Glomerular visceral epithelial cell (primary cell): ENCODE measurements at regions not wholly inside any gene's neighbourhood (a gene's known extent, or its start where the extent isn't known, plus 50 kb on each side); places are given as distances from the start of the nearest gene placed in this dataset.
"Not testable (repeated sequence)": the region's sequence is repeated elsewhere in the genome, so short reads cannot be mapped to it uniquely, and the experiment has no call there.

Experiments
- DNase-seq: peaks from one replicate; pipeline ENCODE4 v3.0.0-alpha.2; 2016; ENCODE audit errors: extremely low spot score

GRCh38 chr1:83386946-83387345 is 612.0 kb downstream of the TTLL7 start:
- DNase-seq: not testable (repeated sequence)

GRCh38 chr1:83383107-83383506 is 615.8 kb downstream of the TTLL7 start:
- not testable (repeated sequence) for DNase-seq

- not testable (repeated sequence) for DNase-seq
Measured at GRCh38 chr1:83373018-83373417, 625.9 kb downstream of the TTLL7 start.

- not testable (repeated sequence) for DNase-seq
Measured at GRCh38 chr1:83369853-83370252, 629.1 kb downstream of the TTLL7 start.

GRCh38 chr1:83365320-83365719 is 633.6 kb downstream of the TTLL7 start:
- not testable (repeated sequence) for DNase-seq

- not testable (repeated sequence) for DNase-seq
Measured at GRCh38 chr1:83345375-83345774, 653.6 kb downstream of the TTLL7 start.

DNA sequence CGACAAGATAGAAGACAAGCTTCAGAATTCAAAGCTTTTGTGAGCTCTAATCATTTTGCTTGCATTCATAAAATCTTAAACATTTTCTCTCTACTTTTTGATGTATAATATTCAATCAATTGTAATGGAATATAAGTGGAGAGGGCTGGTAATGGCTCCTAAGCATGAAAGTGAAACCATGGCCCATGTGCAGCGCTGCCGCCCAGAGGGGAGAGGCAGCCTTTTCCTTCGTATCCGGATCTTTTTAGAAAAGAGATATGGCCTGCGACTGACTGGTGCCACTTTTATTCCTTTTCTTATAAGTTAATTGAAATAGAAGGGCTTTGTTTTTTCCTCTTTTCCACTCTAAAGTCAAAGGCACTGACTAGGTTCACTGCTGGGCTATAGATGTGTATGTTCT is 655.2 kb downstream of the TTLL7 start:
- DNase-seq: not testable (repeated sequence)

DNA sequence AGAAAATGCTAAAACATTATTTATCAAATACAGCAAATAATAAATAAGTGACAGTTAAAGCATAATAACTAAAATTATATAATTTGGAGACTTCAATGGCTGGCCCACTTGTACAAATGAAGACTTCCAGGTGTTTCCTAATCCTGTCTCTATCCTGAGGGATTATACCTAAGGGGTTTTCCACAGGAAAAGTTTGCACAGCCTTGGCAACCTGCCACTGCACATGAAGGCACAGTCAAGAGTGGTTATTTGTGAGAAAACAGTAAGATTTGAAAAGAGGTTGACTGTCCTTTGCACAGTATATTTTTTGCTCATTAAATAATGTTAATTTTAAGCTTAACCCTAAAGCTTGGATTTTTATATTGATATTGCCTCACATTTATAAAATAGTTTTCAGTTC is 655.9 kb downstream of the TTLL7 start:
- DNase-seq: not testable (repeated sequence)

- not testable (repeated sequence) for DNase-seq
Measured at GRCh38 chr1:83332308-83332707, 666.6 kb downstream of the TTLL7 start.

DNA sequence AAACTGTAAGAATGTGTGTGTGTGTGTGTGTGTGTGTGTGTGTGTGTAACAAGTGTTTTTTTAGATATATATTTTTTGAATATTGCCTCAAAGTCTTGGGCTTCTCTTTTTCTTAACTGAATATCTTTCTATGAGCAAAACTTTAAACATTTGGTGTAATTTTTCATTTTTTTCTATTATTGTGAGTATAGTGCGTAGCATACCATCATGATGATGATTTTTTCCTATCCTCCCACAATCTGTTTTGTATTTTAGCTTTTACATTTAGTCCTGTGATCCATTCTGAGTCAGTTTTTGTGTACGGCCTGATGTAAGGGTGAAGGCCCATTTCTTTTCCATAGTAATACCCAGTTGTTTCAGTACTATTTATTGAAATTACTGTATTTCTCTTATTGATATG is 680.6 kb downstream of the TTLL7 start:
- DNase-seq: no peak

- not testable (repeated sequence) for DNase-seq
Measured at GRCh38 chr1:83315446-83315845, 683.5 kb downstream of the TTLL7 start.

- not testable (repeated sequence) for DNase-seq
Measured at GRCh38 chr1:83310161-83310560, 688.8 kb downstream of the TTLL7 start.

- DNase-seq: not testable (repeated sequence)
Measured at GRCh38 chr1:83309035-83309434, 689.9 kb downstream of the TTLL7 start.

- not testable (repeated sequence) for DNase-seq
Measured at GRCh38 chr1:83306811-83307210, 692.1 kb downstream of the TTLL7 start.

GRCh38 chr1:83295594-83295993 is 703.3 kb downstream of the TTLL7 start:
- not testable (repeated sequence) for DNase-seq

DNA sequence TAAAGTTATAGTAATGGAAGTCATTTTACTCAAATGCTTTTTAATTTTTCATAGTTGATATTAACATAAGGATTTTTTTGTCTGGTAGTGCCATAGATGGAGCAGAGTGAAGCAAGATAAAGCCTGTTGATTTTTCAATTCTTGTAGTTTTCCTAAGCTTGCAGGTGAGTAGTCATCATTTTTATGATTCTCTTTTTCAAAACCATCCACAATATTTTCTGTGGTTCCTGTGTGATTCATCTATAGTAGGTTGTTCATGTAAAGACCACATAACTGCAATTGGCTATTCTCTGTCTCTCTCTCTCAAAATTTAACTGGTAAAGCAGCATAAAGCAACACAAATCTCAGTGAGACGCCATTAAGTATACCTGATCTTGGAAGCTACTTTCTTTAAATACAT is 711.5 kb downstream of the TTLL7 start:
- not testable (repeated sequence) for DNase-seq

DNA sequence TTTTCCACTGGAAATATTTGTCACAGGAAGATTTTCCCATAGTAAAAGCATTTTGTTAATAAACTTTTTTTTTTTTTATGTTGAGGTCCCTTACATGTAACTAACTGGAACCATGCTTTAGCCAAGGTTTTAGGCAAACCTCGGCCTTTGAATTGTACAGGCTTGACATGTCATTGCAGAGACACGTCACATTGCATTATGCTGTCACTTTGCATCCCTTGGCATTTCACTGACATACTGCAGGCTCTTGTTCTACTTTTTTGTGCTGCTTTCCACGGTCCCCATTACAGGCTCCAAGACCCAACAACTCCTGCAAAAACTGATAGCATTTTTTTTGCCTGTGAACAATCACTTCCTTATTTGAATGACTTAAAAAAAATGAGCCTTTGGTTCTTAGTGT is 724.3 kb downstream of the TTLL7 start:
- DNase-seq: not testable (repeated sequence)

- DNase-seq: not testable (repeated sequence)
Measured at GRCh38 chr1:83272484-83272883, 726.4 kb downstream of the TTLL7 start.

GRCh38 chr1:83271834-83272233 is 727.1 kb downstream of the TTLL7 start:
- not testable (repeated sequence) for DNase-seq

GRCh38 chr1:83270801-83271200 is 728.1 kb downstream of the TTLL7 start:
- DNase-seq: not testable (repeated sequence)

GRCh38 chr1:83263808-83264207 is 735.1 kb downstream of the TTLL7 start:
- DNase-seq: not testable (repeated sequence)

DNA sequence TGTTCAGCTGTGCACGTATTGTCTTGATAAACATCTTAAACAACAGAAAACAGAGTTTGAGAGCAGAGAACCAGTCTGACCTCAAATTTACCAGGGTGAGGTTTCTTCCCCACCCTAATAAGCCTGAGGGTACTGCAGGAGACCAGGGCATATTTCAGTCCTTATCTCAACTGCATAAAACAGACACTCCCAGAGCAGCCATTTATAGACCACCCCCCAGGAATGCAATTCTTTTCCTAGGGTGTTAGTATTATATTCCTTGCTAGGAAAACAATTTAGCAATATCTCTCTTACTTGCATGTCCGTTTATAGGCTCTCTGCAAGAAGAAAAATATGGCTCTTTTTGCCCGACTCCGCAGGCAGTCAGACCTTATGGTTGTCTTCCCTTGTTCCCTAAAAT is 747.2 kb downstream of the TTLL7 start:
- not testable (repeated sequence) for DNase-seq

DNA sequence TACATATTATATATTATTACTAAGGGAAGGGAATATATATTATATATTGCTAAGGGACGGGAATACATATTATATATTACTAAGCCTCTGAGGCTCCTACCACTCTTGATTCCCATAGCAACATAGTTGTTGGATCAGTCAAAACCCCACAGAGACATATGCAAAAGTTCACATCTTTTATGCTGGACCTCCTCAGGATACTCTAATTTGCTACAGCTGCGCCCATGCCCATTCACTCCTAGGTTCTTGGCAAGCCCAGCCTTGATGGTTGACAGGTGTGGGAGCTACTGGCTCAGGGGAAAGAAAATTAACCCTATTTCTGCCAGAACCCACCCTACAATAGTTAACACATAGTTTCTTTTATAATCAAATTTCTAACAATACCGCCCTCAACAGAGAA is 752.2 kb downstream of the TTLL7 start:
- DNase-seq: not testable (repeated sequence)

- not testable (repeated sequence) for DNase-seq
Measured at GRCh38 chr1:83244832-83245231, 754.1 kb downstream of the TTLL7 start.
